OCI-LY1 (cell line): ENCODE measurements at regions not wholly inside any gene's neighbourhood (a gene's known extent, or its start where the extent isn't known, plus 50 kb on each side); places are given as distances from the start of the nearest gene placed in this dataset.

Source experiments
- H2AFZ ChIP-seq: fragments of 200-600 bp; sonication (generic), shearing (Covaris generic); 2 replicates; pipeline ENCODE4 v1.6.0; 2014; ENCODE audit warnings: antibody characterized with exemption, mild to moderate bottlenecking, low read length
- H3F3A ChIP-seq: fragments of 200-600 bp; sonication (generic), shearing (Covaris generic); 2 replicates; pipeline ENCODE4 v1.6.0; 2014; ENCODE audit warnings: mild to moderate bottlenecking, antibody characterized with exemption, low read length, moderate library complexity; ENCODE audit not compliant: insufficient read depth
- H3K27ac ChIP-seq: fragments of 200-600 bp; sonication (generic); 2 replicates; pipeline ENCODE4 v1.5.1; 2014; ENCODE audit warnings: low read length, mixed run types, mild to moderate bottlenecking, low read depth; ENCODE audit not compliant: poor library complexity, severe bottlenecking
- H3K27me3 ChIP-seq: fragments of 200-600 bp; sonication (generic); 2 replicates; pipeline ENCODE4 v1.6.0; 2014; ENCODE audit warnings: antibody characterized with exemption, mild to moderate bottlenecking, low read length, moderate library complexity; ENCODE audit not compliant: insufficient read depth
- H3K36me3 ChIP-seq: fragments of 200-600 bp; sonication (generic); 2 replicates; pipeline ENCODE4 v1.6.1; 2014; ENCODE audit warnings: mild to moderate bottlenecking, antibody characterized with exemption, low read length, moderate library complexity, mixed read lengths; ENCODE audit not compliant: insufficient read depth
- H3K4me1 ChIP-seq: fragments of 200-600 bp; sonication (generic); 2 replicates; pipeline ENCODE4 v1.5.1; 2014; ENCODE audit warnings: mild to moderate bottlenecking, low read length, moderate library complexity; ENCODE audit not compliant: insufficient read depth, severe bottlenecking
- H3K4me2 ChIP-seq: fragments of 200-600 bp; sonication (generic), shearing (Covaris generic); 2 replicates; pipeline ENCODE4 v1.6.1; 2014; ENCODE audit warnings: low read length
- H3K4me3 ChIP-seq: fragments of 200-600 bp; sonication (generic); 2 replicates; pipeline ENCODE4 v1.5.1; 2014; ENCODE audit warnings: low read length, low read depth, mild to moderate bottlenecking, mixed read lengths; ENCODE audit not compliant: poor library complexity, severe bottlenecking
- H3K79me2 ChIP-seq: fragments of 200-600 bp; shearing (Covaris generic); 2 replicates; pipeline ENCODE4 v1.6.1; 2016; ENCODE audit warnings: mixed run types, low read length, mixed read lengths; ENCODE audit not compliant: insufficient read depth
- H3K9ac ChIP-seq: fragments of 200-600 bp; sonication (generic), shearing (Covaris generic); 2 replicates; pipeline ENCODE4 v1.6.1; 2014; ENCODE audit warnings: mild to moderate bottlenecking, low read length, mixed read lengths
- H3K9me2 ChIP-seq: fragments of 200-600 bp; sonication (generic), shearing (Covaris generic); 2 replicates; pipeline ENCODE4 v1.6.1; 2014; ENCODE audit warnings: low read depth, mild to moderate bottlenecking, low read length, mixed read lengths
- H3K9me3 ChIP-seq: fragments of 200-600 bp; shearing (Covaris generic); 2 replicates; pipeline ENCODE4 v1.6.1; 2014; ENCODE audit warnings: low read length, mixed read lengths
- H4K20me1 ChIP-seq: fragments of 200-600 bp; sonication (generic), shearing (Covaris generic); 2 replicates; pipeline ENCODE4 v1.6.0; 2016; ENCODE audit warnings: mild to moderate bottlenecking, low read length; ENCODE audit not compliant: insufficient read depth
- CTCF ChIP-seq: fragments of 200-600 bp; sonication (generic), shearing (Covaris generic); IDR thresholded peaks from 2 replicates; pipeline ENCODE4 v1.5.1; 2017; ENCODE audit warnings: mild to moderate bottlenecking, antibody characterized with exemption, low read length, moderate library complexity, mixed read lengths
- EZH2 ChIP-seq: fragments of 200-600 bp; sonication (generic), shearing (Covaris generic); IDR thresholded peaks from 2 replicates; pipeline ENCODE4 v1.8.0; 2017; ENCODE audit warnings: borderline replicate concordance, mixed run types, mild to moderate bottlenecking, antibody characterized with exemption, low read length, moderate library complexity, mixed read lengths

GRCh38 chr1:58909914-58910681 is 126.3 kb upstream of the JUN start:
- H2AFZ ChIP-seq: no peak overlapping the region
- TF ChIP-seq CTCF (no peak), EZH2 (no peak)

GRCh38 chr1:58911841-58912499 is 128.1 kb upstream of the JUN start:
- H3K9me2 ChIP-seq: no peaks in the 10 kb centered on the region

More at GRCh38 chr1:58909914-58910681, 126.3 kb upstream of the JUN start:
- Histone ChIP-seq H4K20me1 (no peaks in the 10 kb centered on the region), H3K9me3 (no peaks in the 10 kb centered on the region), H3K4me3 (no peak overlapping the region), H3K27ac (no peak overlapping the region), H3K4me1 (no peaks in the 10 kb centered on the region), H3K79me2 (no peaks in the 10 kb centered on the region), H3K9me2 (no peaks in the 10 kb centered on the region), H3K4me2 (no peak overlapping the region), H3K36me3 (no peaks in the 10 kb centered on the region), H3F3A (no peaks in the 10 kb centered on the region), H3K27me3 (no peaks in the 10 kb centered on the region), H3K9ac (no peak overlapping the region)

GRCh38 chr1:58914925-58915324 is 131.1 kb upstream of the JUN start:
- no peak overlapping the region for H3K27ac ChIP-seq
- no peaks in the 10 kb centered on the region for H3K79me2 ChIP-seq
- H3K27me3 ChIP-seq: no peaks in the 10 kb centered on the region
- no peak overlapping the region for H3K4me2 ChIP-seq
- H3K4me1 ChIP-seq: no peaks in the 10 kb centered on the region
- H3K9me2 ChIP-seq: no peaks in the 10 kb centered on the region
- no peaks in the 10 kb centered on the region for H3K9me3 ChIP-seq
- TF ChIP-seq EZH2 (no peak), CTCF (no peak)
- H4K20me1 ChIP-seq: no peaks in the 10 kb centered on the region
- H3K36me3 ChIP-seq: no peaks in the 10 kb centered on the region
- no peak overlapping the region for H2AFZ ChIP-seq
- H3K4me3 ChIP-seq: no peak overlapping the region
- no peak overlapping the region for H3K9ac ChIP-seq
- H3F3A ChIP-seq: no peaks in the 10 kb centered on the region

More at GRCh38 chr1:58911841-58912499, 128.1 kb upstream of the JUN start:
- Histone ChIP-seq H3K4me3 (no peak overlapping the region), H3K9ac (no peak overlapping the region), H2AFZ (no peak overlapping the region), H3K79me2 (no peaks in the 10 kb centered on the region), H3K9me3 (no peaks in the 10 kb centered on the region), H3K4me2 (no peak overlapping the region), H3K27ac (no peak overlapping the region), H3K4me1 (no peaks in the 10 kb centered on the region), H3K36me3 (no peaks in the 10 kb centered on the region), H3K27me3 (no peaks in the 10 kb centered on the region), H4K20me1 (no peaks in the 10 kb centered on the region), H3F3A (no peaks in the 10 kb centered on the region)
- TF ChIP-seq CTCF (no peak), EZH2 (no peak)
